Activated CD4-positive, alpha-beta T cell treated with anti-CD3 and anti-CD28 coated beads for 1 hour (primary cell): ENCODE measurements at regions not wholly inside any gene's neighbourhood (a gene's known extent, or its start where the extent isn't known, plus 50 kb on each side); places are given as distances from the start of the nearest gene placed in this dataset.

Experiments
- DNase-seq: peaks from one replicate; pipeline ENCODE4 v3.0.0-alpha.2; 2020

- no peak for DNase-seq
These were observed 229.4 kb upstream of the POU3F1 start for GRCh38 chr1:38275960-38276359.

- no peak for DNase-seq
These were observed 228.4 kb upstream of the POU3F1 start for GRCh38 chr1:38274974-38275373.

DNA sequence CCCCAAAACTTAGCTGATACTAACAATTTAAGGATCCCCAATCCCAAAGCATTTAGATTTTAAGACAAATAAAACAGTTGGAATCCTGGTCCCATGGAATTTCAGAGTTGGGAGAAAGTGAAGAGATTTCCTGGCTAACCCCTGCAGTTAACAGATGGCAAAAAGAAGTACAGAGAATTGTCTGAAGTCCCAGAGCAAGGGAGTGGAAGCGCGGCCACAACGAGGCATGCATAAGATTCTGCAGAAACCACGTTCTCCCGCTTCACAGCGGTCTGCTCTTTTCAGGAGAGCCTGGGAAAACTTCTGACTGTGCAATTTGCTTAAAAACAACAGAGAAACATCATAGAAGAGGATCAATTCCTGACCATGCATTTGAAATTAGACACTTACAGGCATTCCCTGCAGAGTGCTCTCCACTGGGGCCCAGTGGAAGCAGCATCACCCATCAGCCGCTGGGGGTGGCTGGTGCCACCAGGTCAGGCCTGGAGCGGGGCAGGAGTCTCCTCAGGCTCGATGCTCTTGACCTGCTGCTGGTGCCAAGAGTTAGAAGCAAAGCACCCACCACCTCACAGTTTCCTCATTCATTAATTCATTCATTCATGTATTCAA lies 226.7 kb upstream of the POU3F1 start:
- DNase-seq, result no peak

DNA sequence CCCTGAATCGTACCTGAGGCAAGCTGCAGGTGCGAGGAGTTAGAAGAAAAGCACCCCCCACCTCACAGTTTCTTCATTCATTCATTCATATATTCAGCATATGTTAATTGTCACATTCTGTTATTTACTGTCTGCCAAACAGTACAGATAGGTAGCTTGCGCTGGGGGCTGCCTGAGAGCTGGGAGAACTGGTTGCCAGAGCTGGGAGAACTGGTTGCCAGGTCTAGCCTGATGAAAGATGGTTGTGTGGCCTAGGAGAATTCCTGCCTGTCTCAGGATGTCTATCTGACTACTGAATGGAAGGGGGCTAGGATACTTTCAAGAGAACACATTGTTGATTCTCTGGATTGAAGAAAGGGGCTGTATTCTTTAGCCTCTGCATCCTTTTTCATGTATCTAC lies 225.9 kb upstream of the POU3F1 start:
- DNase-seq, result no peak

DNA sequence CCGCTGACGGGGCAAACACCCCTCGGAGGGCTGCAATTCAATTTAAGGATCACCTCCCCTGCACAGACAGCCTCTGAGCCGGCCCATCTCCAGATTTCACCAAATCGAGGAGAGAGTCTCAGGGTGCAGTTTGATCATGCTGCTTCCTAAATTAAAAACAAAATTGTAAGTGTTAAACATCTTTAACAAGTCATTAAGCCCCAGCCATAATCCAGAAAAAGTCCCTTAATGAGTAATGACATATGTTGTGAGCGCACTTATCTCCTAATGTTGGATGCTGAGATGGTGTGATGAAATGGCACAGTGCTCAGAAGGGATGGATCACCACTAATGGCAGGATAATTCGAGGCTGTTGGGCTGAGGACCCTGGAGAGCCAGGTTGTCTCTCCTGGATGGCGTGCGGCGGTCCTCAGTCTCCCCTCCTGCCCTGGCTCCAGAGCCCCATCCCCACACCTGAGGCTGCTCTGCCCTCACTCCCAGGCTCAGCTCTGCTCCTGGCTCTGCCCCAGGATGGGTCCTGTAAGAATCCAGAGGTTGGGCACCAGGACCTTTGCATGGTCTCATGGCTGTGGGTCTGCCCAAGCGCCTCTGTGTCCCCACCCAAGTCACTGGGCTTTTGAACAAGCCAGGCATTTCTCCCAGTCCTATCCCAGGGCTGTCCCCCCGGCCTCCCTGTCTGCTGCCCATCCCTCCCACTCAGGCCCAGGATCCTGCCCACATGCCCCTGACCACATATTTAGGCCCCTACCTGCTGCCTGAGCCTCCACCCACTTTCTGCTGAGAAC lies 224.4 kb upstream of the POU3F1 start:
- no peak for DNase-seq

DNA sequence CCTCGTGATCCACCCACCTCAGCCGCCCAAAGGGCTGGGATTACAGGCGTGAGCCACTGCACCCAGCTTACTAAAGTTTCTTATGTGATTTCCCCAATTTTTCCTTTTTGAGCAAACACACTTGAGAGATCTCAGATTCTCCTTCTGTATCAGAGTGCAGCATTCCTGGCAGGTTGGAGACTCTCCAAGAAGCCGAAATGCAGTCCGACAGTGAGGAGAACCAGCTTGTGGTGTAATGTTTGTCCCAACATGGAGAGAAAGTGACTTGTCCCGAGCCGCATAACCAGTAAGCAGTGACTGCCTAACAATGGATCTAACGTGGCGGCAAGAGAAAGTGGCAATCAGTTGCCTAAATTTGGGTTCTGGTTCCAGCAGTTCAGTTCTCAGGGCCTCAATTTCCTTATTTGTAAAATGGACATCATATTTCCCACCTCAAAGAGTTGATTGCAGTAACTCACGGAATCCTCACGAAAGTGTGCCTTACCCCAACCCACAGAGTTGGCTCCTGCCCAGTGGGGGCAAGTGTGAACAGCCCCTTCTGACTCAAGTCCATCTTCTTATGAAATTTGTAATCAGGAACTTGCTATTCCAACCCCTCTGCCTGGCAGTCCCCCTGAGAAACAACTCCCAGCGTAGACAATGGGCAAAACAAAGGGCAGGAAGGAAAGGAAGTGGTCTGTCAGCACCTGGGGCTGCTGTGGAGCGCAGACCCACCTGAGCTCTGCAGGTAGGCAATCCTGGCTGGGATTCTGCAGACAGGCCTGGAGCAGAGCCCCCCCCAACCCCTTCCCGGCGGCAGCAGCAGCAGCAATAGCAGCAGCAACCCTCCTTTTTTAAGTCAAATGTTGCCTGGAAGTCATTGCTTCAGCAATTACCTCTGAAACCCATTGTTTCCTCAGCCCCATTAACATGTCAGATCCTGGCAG lies 223.6 kb upstream of the POU3F1 start:
- DNase-seq, result no peak

- DNase-seq, result no peak
These were observed 221.6 kb upstream of the POU3F1 start for GRCh38 chr1:38268226-38268625.

- DNase-seq, result no peak
These were observed 220.7 kb upstream of the POU3F1 start for GRCh38 chr1:38267037-38268036.

GRCh38 chr1:38266197-38266520 lies 219.6 kb upstream of the POU3F1 start:
- no peak for DNase-seq

GRCh38 chr1:38265293-38266196 lies 219.0 kb upstream of the POU3F1 start:
- DNase-seq, result no peak

- DNase-seq, result no peak
These were observed 216.8 kb upstream of the POU3F1 start for GRCh38 chr1:38263438-38263837.

- no peak for DNase-seq
These were observed 215.0 kb upstream of the POU3F1 start for GRCh38 chr1:38261574-38261973.

GRCh38 chr1:38258085-38258627 lies 211.6 kb upstream of the POU3F1 start:
- no peak for DNase-seq

DNA sequence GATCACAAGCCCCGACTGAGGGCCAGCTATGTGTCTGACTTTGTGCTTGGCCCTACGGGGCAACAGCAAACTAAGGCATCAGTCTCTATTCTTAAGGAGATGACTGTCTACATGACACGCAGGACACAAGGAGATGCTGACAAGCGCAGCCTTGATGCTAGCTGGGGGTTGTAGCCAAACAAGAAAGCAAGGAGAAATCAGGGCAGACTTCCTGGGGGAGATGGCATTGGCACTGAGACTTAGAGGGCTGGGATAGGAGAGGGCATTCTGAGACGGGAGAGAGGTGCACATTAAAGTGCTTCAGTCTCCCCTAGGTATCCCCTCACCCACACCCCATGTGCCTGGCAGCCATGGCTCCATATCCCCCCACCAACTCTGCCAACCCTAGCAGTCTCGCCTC lies 210.8 kb upstream of the POU3F1 start:
- no peak for DNase-seq

DNA sequence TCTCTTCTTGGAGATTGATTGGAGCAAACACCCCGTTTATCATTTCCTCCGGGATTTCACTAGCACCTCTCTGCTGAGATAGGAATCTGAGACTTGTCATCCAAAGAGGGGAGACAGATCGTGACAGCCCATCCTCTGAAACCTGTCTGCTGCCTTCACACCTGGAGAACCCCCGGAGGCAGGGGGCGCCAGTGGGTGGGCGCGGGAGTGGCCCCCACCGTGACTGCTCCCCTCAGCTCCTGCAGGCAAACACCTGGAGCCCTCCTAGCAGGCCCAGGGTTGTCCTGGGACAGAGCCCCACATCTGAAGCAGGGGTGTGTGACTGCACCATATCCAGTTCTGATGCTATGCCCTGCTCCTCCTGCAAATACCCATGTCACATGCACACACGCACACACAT lies 209.5 kb upstream of the POU3F1 start:
- no peak for DNase-seq

DNA sequence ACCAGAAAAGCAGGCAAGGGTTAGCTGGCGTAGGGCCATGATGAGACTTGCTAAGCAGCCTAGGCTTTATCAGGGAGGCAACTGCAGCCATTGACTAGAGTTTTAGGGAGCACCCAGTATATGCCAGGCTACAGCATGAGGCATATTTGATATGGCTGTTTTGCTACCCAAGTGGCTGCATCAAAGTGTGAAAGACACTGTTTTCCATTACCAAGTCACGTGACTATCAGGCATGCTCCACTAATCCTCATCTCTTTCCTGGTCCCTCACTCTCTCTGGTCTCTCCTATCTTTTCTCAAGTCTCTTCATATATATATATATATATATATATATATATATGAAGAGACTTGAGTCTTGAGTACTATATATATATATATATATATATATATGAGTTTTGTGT lies 206.7 kb upstream of the POU3F1 start:
- no peak for DNase-seq

- no peak for DNase-seq
These were observed 203.8 kb upstream of the POU3F1 start for GRCh38 chr1:38250356-38250755.

DNA sequence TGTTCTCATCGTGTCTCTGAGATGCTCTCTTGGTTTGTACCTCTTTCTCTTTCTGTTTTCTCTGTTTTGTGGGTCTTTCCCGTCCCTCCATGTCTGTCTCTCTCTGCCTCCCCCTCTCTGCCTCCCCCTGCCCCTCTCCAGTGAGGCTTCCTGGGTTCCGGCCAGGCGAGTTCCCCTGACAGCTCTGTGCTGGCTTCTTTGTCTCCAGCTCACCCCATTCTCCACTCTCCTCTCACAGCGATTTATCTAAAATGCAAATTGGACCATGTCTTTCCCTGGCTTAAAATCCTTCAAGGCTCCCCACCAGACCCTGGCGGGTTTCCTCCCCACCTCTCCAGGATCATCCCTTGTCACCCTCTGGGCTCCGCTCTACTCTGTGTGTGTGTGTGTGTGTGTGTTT lies 202.4 kb upstream of the POU3F1 start:
- DNase-seq, result no peak

- no peak for DNase-seq
These were observed 200.7 kb upstream of the POU3F1 start for GRCh38 chr1:38246955-38247952.
